NB4 (cell line): ENCODE measurements at regions not wholly inside any gene's neighbourhood (a gene's known extent, or its start where the extent isn't known, plus 50 kb on each side); places are given as distances from the start of the nearest gene placed in this dataset.
"Not testable (repeated sequence)": the region's sequence is repeated elsewhere in the genome, so short reads cannot be mapped to it uniquely, and the experiment has no call there.

ENCODE experiments used
- DNase-seq: peaks from one replicate; pipeline ENCODE4 v3.0.0; 2010; ENCODE audit warnings: low read depth
- H3K4me3 ChIP-seq: one replicate; pipeline ENCODE4 v1.5.1; 2011; ENCODE audit warnings: mild to moderate bottlenecking, low read depth, low read length, moderate library complexity
- MAX ChIP-seq: IDR thresholded peaks from 2 replicates; pipeline ENCODE4 v1.6.1; 2011; ENCODE audit warnings: low read depth, low read length
- MYC ChIP-seq: IDR thresholded peaks from 2 replicates; pipeline ENCODE4 v1.6.1; 2011; ENCODE audit warnings: low read depth, low read length
- POLR2A ChIP-seq: IDR thresholded peaks from 2 replicates; pipeline ENCODE4 v1.6.1; 2011; ENCODE audit warnings: mild to moderate bottlenecking; ENCODE audit not compliant: insufficient read length; ENCODE audit errors: extremely low read depth
- TF ChIP-seq, protein P1 (sequence below): IDR thresholded peaks from one replicate; pipeline ENCODE4 v1.5.1; 2012; ENCODE audit warnings: low read depth, low read length

- no peak for DNase-seq
- no peak overlapping the region for H3K4me3 ChIP-seq
- TF ChIP-seq, protein P1, sequence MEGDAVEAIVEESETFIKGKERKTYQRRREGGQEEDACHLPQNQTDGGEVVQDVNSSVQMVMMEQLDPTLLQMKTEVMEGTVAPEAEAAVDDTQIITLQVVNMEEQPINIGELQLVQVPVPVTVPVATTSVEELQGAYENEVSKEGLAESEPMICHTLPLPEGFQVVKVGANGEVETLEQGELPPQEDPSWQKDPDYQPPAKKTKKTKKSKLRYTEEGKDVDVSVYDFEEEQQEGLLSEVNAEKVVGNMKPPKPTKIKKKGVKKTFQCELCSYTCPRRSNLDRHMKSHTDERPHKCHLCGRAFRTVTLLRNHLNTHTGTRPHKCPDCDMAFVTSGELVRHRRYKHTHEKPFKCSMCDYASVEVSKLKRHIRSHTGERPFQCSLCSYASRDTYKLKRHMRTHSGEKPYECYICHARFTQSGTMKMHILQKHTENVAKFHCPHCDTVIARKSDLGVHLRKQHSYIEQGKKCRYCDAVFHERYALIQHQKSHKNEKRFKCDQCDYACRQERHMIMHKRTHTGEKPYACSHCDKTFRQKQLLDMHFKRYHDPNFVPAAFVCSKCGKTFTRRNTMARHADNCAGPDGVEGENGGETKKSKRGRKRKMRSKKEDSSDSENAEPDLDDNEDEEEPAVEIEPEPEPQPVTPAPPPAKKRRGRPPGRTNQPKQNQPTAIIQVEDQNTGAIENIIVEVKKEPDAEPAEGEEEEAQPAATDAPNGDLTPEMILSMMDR = no peak
- TF ChIP-seq MAX = no peak
- no peak for TF ChIP-seq POLR2A
- TF ChIP-seq MYC = no peak
Measured at GRCh38 chr12:13411287-13411686, 214.8 kb downstream of the EMP1 start.

- no peak overlapping the region for H3K4me3 ChIP-seq
- no peak for DNase-seq
- TF ChIP-seq POLR2A (no peak), MAX (no peak), MYC (no peak)
- TF ChIP-seq, protein P1 = no peak
Measured at GRCh38 chr12:13405961-13406703, 209.6 kb downstream of the EMP1 start.

DNA sequence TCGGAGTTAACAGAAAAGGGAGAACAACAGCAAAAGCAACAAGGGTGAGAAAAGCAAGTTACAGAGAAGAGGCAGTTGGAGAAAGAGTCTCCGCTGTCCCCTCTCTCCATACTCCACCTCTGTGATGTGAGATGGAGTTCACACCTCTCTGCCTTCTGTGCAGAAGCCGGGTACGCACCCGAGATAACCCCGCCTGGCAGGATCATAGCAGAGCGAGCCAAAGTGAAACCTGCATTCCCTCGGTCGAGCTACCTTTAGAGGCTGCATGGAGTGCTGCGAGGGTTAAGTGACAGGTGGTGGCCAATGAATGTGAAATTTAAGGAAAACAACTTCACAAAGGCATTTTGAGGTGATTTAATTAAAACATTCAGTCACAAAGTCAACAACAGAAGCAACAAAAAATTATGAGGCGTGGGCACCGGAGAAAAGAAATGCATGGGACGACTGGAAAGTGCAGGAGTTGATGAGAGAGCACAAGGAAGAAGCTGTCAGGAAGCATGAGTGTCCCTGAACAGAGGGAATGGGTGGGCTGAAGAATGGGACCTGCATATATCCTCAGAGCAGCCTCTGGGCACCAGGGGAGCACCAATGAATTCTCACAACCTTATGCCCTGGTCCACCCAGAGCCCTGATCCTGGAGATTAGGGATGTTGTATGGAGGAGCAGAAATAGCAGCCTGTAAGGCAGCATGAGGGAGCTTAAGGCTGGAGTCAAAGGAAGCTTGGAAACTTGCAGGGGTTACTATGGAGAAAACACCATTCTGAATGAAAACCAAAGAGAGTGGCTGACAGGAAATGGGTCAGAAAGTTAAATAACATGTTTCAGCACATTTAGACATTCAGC lies 208.3 kb downstream of the EMP1 start:
- DNase-seq = no peak
- no peak overlapping the region for H3K4me3 ChIP-seq
- TF ChIP-seq MAX = no peak
- no peak for TF ChIP-seq POLR2A
- TF ChIP-seq MYC = no peak
- TF ChIP-seq, protein P1 = no peak

DNA sequence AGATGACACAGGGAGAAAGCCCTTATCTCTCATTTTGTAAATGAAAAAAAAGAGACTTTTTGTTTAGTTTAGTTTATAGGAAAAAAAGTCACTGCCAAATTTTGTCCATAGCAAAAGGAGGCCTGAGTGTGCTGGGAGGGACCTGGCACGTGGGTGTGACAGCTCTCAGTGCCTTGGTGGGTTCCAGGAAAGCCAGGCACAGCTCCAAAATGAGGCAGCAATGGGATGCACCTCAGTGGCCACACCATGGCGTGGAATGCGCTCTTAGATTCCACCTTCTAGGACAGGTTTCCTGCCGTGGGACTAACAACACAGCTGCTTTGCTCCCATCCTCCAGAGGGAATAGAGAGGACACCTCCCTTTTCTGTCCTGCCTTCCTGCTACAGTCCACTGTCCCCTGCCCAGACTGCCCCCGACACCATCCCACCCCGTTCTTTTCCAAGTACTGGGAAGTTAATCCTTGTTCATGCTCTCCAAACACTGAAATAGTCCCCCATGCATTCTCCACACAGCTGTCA lies 207.6 kb downstream of the EMP1 start:
- no peak for TF ChIP-seq MAX
- TF ChIP-seq MYC = no peak
- TF ChIP-seq, protein P1 = no peak
- no peak for TF ChIP-seq POLR2A
- no peak for DNase-seq
- no peak overlapping the region for H3K4me3 ChIP-seq

DNA sequence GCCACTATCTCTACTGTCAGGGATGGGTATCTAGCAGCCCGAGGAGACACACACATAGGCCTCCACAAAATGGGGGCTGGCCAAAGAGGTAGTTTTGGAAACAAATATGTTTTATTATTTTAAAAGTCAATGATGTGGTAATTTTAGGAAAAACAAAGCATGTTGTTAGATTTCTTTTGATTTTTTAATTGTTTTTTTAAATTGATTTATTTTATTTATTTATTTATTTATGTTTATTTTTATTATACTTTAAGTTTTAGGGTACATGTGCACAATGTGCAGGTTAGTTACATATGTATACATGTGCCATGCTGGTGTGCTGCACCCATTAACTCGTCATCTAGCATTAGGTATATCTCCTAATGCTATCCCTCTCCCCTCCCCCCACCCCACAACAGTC lies 194.8 kb downstream of the EMP1 start:
- not testable (repeated sequence) for H3K4me3 ChIP-seq, DNase-seq

GRCh38 chr12:13390918-13391317 lies 194.4 kb downstream of the EMP1 start:
- H3K4me3 ChIP-seq = no peak overlapping the region
- no peak for DNase-seq
- TF ChIP-seq MAX (no peak), POLR2A (no peak), MYC (no peak)
- TF ChIP-seq, protein P1 = no peak
